ENCODE measurements at regions not wholly inside any gene's neighbourhood (a gene's known extent, or its start where the extent isn't known, plus 50 kb on each side); places are given as distances from the start of the nearest gene placed in this dataset.
A peak's percentile ranks its signal among the peaks of the same experiment; 100 is the strongest.
"Not testable (repeated sequence)": the region's sequence is repeated elsewhere in the genome, so short reads cannot be mapped to it uniquely, and the experiment has no call there.

- DNase-seq (ENCODE audit: low read depth), result no peak
- no peak overlapping the region for H3K4me3 ChIP-seq (ENCODE audit: low read depth, low read length)
- TF ChIP-seq, protein P1, sequence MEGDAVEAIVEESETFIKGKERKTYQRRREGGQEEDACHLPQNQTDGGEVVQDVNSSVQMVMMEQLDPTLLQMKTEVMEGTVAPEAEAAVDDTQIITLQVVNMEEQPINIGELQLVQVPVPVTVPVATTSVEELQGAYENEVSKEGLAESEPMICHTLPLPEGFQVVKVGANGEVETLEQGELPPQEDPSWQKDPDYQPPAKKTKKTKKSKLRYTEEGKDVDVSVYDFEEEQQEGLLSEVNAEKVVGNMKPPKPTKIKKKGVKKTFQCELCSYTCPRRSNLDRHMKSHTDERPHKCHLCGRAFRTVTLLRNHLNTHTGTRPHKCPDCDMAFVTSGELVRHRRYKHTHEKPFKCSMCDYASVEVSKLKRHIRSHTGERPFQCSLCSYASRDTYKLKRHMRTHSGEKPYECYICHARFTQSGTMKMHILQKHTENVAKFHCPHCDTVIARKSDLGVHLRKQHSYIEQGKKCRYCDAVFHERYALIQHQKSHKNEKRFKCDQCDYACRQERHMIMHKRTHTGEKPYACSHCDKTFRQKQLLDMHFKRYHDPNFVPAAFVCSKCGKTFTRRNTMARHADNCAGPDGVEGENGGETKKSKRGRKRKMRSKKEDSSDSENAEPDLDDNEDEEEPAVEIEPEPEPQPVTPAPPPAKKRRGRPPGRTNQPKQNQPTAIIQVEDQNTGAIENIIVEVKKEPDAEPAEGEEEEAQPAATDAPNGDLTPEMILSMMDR (IDR thresholded peaks at IDR 0.05; ENCODE audit: insufficient read depth, low read length), result no peak
Observed at GRCh38 chr13:60663788-60664187, 266.8 kb downstream of the TDRD3 start.

DNA sequence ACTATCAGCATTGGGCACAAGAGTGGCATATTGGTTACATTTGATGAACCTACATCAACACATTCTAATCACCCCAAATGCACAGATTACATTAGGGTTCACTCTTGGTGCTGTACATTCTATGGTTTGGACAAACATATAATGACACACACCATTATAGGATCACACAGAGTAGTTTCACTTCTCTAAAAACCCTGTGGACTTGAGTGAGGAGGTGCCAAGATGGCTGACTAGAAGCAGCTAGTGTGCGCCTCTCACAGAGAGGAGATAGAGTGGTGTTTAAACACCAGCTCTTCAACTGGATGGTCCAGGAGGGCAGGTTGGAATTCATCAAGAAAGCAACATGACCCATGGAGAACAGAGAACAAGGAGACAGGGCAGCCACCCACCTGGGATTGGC, 265.6 kb downstream of the TDRD3 start:
- no peak for DNase-seq (ENCODE audit: low read depth)
- TF ChIP-seq, protein P1 (IDR thresholded peaks at IDR 0.05; ENCODE audit: insufficient read depth, low read length), result no peak
- no peak overlapping the region for H3K4me3 ChIP-seq (ENCODE audit: low read depth, low read length)

- no peak for DNase-seq (ENCODE audit: low read depth)
- H3K4me3 ChIP-seq (ENCODE audit: low read depth, low read length), result no peak overlapping the region
- TF ChIP-seq, protein P1 (IDR thresholded peaks at IDR 0.05; ENCODE audit: insufficient read depth, low read length), result no peak
Observed at GRCh38 chr13:60661521-60661920, 264.5 kb downstream of the TDRD3 start.

DNA sequence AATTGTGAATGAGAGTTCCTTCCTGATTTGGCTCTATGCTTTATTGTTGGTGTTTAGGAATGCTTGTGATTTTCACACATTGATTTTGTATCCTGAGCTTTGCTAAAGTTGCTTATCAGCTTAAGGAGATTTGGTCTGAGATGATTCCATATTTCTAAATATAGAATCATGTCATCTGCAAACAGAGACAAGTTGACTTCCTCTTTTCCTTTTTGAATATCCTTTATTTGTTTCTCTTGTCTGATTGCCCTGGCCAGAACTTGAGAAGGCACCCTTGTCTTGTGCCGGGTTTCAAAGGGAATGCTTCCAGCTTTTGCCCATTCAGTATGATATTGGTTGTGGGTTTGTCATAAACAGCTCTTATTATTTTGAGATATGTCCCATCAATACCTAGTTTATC, 260.6 kb downstream of the TDRD3 start:
- H3K4me3 ChIP-seq (ENCODE audit: low read depth, low read length); DNase-seq (ENCODE audit: low read depth): not testable (repeated sequence)

GRCh38 chr13:60655256-60655655, 258.2 kb downstream of the TDRD3 start:
- TF ChIP-seq, protein P1 (IDR thresholded peaks at IDR 0.05; ENCODE audit: insufficient read depth, low read length), result no peak

GRCh38 chr13:60654415-60654814, 257.4 kb downstream of the TDRD3 start:
- TF ChIP-seq, protein P1 (IDR thresholded peaks at IDR 0.05; ENCODE audit: insufficient read depth, low read length), result peak; percentile 62
- H3K4me3 ChIP-seq (ENCODE audit: low read depth, low read length), result no peak overlapping the region

More at GRCh38 chr13:60655256-60655655, 258.2 kb downstream of the TDRD3 start:
- H3K4me3 ChIP-seq (ENCODE audit: low read depth, low read length), result no peak overlapping the region
- no peak for DNase-seq (ENCODE audit: low read depth)

DNA sequence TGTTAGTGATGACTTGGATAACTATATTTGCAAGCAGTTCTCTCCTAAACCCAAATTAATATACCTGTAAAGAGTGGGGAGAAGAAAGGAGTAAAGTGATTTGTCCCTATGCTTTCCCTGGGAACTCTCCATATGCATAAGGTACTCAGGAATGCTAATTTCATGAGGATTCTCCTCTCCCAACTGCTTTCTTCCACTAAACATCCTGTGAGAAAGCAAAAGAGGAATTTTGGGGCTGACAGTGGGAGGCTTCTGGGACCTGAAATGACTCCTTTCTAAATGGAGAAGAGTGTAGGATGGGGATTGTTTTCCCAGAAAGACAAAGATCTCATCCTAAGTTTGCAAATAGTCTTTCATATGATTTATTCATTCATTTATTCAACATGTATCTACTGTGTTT, 250.5 kb downstream of the TDRD3 start:
- H3K4me3 ChIP-seq (ENCODE audit: low read depth, low read length), result no peak overlapping the region
- DNase-seq (ENCODE audit: low read depth), result no peak
- TF ChIP-seq, protein P1 (IDR thresholded peaks at IDR 0.05; ENCODE audit: insufficient read depth, low read length), result no peak

More at GRCh38 chr13:60654415-60654814, 257.4 kb downstream of the TDRD3 start:
- DNase-seq (ENCODE audit: low read depth), result peak; percentile 45

Data from fibroblast of the aortic adventitia (primary cell).